ENCODE measurements at regions not wholly inside any gene's neighbourhood (a gene's known extent, or its start where the extent isn't known, plus 50 kb on each side); places are given as distances from the start of the nearest gene placed in this dataset.

DNA sequence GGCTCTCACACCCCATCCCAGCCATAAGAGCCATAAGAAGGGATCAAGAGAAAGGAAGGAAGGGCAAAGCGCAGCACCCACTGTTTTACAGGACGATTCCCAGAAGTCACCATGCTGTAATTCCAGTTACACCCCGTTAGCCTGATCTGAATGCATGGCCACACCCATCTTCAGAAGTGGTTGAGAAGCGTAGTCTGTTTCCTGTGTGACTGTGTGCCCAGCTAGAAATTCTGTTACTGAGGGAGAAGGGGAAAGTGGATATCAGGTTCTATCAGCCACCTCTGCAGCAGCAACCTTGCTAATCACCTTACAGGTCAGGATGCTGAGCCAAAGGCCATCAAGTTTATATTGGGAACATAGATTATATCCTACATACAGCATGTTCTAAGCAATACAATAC, 260.0 kb downstream of the ABHD5 start:
- Mint-ChIP-seq H3K9me3 (peaks cover 5 to 7% of the 10 kb centered on the region in 2 experiments; a peak in 2 of 5 replicates), H3K4me3 (no peak overlapping the region), H3K36me3 (ENCODE audit: insufficient read depth in 1 of 3, low read depth in 3 of 3) (0 out of 7 replicates have a peak, but pooled peaks cover 0 to 6% (median 0%) of the 10 kb centered on the region in 3 experiments), H3K27ac (no peak overlapping the region), H3K27me3 (ENCODE audit: low read depth) (peaks cover 4% of the 10 kb centered on the region), H3K4me1 (peaks cover under 1 to 8% of the 10 kb centered on the region in 2 experiments)
- H4K20me1 ChIP-seq (ENCODE audit: control insufficient read depth, insufficient read depth, insufficient read length) = no peaks in the 10 kb centered on the region
- no peaks in the 10 kb centered on the region for H3K79me2 ChIP-seq (ENCODE audit: insufficient read depth, low read length)
- no peak overlapping the region for H3K23ac ChIP-seq (ENCODE audit: insufficient read length, low read depth, low read length)
- H3T11ph ChIP-seq (ENCODE audit: low read length) = no peak overlapping the region
- DNase-seq = no peak
- no peak overlapping the region for H2BK120ac ChIP-seq (ENCODE audit: low read depth, low read length, poor library complexity, severe bottlenecking)
- H2AFZ ChIP-seq (ENCODE audit: low read length) = no peak overlapping the region
- no peaks in the 10 kb centered on the region for H3K27me3 ChIP-seq (ENCODE audit: insufficient read depth, low read length)
- TF ChIP-seq, protein P1, sequence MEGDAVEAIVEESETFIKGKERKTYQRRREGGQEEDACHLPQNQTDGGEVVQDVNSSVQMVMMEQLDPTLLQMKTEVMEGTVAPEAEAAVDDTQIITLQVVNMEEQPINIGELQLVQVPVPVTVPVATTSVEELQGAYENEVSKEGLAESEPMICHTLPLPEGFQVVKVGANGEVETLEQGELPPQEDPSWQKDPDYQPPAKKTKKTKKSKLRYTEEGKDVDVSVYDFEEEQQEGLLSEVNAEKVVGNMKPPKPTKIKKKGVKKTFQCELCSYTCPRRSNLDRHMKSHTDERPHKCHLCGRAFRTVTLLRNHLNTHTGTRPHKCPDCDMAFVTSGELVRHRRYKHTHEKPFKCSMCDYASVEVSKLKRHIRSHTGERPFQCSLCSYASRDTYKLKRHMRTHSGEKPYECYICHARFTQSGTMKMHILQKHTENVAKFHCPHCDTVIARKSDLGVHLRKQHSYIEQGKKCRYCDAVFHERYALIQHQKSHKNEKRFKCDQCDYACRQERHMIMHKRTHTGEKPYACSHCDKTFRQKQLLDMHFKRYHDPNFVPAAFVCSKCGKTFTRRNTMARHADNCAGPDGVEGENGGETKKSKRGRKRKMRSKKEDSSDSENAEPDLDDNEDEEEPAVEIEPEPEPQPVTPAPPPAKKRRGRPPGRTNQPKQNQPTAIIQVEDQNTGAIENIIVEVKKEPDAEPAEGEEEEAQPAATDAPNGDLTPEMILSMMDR (conservative IDR thresholded peaks at IDR 0.05) = no peak
- no peak overlapping the region for H4K8ac ChIP-seq (replicated peaks; ENCODE audit: insufficient read length, low read depth, low read length)
- H2BK5ac ChIP-seq (ENCODE audit: insufficient read length, low read length) = no peak overlapping the region
- no peak overlapping the region for H3K56ac ChIP-seq (ENCODE audit: insufficient read length, low read depth, low read length)
- H2BK15ac ChIP-seq (ENCODE audit: low read depth, low read length) = no peak overlapping the region
- no peaks in the 10 kb centered on the region for H3K4me1 ChIP-seq (ENCODE audit: insufficient read depth, low read length)
- no peak overlapping the region for H3K4me2 ChIP-seq (ENCODE audit: insufficient read depth, insufficient read length, low read length)
- H3K4ac ChIP-seq (ENCODE audit: low read depth, low read length) = no peak overlapping the region
- no peak overlapping the region for H4K5ac ChIP-seq (ENCODE audit: insufficient read length, low read depth, low read length)
- no peak overlapping the region for H3K27ac ChIP-seq (ENCODE audit: insufficient read length, low read depth, low read length)
- WGBS (ENCODE audit: extremely low coverage, insufficient read length, low lambda C conversion rate) = no CpG with 5 or more reads among the region's 4 CpGs
- no peaks in the 10 kb centered on the region for H3K23me2 ChIP-seq (ENCODE audit: insufficient read length, low read depth, low read length, poor library complexity, severe bottlenecking)
- H3K18ac ChIP-seq (ENCODE audit: insufficient read length, low read depth, low read length) = no peak overlapping the region
- no peak overlapping the region for H3K14ac ChIP-seq (ENCODE audit: insufficient read depth, low read length)
- no peak overlapping the region for H2BK20ac ChIP-seq (ENCODE audit: low read depth, low read length, poor library complexity, severe bottlenecking)
- H2BK12ac ChIP-seq (ENCODE audit: insufficient read length, low read depth, low read length) = no peak overlapping the region
- no peaks in the 10 kb centered on the region for H3K79me1 ChIP-seq (ENCODE audit: insufficient read depth, low read depth, low read length, poor library complexity, severe bottlenecking)
- H3K9me3 ChIP-seq (ENCODE audit: control insufficient read depth, low read depth, low read length) = no peaks in the 10 kb centered on the region
- no peak overlapping the region for H4K91ac ChIP-seq (ENCODE audit: insufficient read length, low read depth, low read length)
- no peak overlapping the region for H3K9ac ChIP-seq (ENCODE audit: extremely low read depth, insufficient read length, low read length)
- H2AK5ac ChIP-seq (ENCODE audit: insufficient read length, low read length) = no peak overlapping the region

Data from H9 (cell line).